Superior temporal gyrus (tissue), 1 donor: ENCODE measurements at regions not wholly inside any gene's neighbourhood (a gene's known extent, or its start where the extent isn't known, plus 50 kb on each side); places are given as distances from the start of the nearest gene placed in this dataset.
"Not testable (repeated sequence)": the region's sequence is repeated elsewhere in the genome, so short reads cannot be mapped to it uniquely, and the experiment has no call there.

Source experiments
- DNase-seq: peaks from one replicate; pipeline ENCODE4 v3.0.0-alpha.2; 2016; ENCODE audit errors: extremely low spot score

DNA sequence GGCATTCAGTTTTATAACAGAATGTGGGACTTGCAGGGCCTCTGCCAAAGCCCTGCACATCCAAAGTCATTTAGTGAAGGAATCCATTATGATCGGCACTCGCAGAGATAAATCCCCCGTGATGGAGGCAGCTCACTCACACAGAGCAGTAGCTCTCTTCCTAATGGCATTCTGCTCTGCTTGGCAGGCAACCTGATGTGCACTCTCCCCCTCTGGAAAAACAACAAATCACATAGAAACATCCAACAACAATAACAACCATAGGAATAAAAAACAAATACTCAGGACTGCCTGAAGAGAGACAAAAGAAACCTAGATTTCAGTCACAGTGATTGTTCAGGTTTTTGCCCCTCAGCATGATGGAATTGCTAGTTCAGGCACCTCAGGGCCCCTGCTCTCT, 59.7 kb downstream of the NAA11 start:
- no peak for DNase-seq

GRCh38 chr4:79259242-79259641, 66.6 kb downstream of the NAA11 start:
- no peak for DNase-seq

- no peak for DNase-seq
Measured at GRCh38 chr4:79258614-79259176, 67.2 kb downstream of the NAA11 start.

DNA sequence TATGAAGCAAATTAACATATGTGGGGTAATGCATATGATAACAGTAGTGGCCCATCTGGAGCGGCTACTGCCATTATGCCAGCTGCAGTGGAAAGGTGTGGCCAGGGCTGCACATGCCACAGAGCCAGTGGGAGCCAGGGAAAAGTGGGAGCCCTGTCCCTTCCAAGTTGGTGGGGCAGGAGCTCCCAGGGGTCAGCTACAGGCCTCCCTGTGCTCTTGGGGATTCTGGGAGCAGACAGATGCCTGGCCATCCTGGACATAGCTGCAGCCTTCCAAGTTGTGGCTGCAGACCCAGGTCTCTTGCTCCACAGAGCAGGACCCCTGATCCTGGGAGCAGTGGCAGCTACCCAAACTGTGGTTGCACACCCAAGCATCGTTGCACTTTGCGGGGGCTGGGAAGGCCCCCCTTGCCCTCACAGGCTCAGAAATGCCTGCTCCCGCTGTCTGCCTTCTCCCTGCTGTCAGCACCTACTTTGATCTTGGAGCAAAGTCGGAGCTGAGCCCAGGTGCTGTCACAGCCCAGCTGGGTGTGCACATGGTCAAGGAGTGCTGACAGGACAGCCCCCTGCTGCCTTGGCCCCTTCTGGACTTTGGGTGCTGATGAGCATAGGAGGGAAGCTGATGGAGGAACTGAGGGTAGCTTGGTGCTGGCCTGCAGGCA, 67.8 kb downstream of the NAA11 start:
- DNase-seq: no peak

DNA sequence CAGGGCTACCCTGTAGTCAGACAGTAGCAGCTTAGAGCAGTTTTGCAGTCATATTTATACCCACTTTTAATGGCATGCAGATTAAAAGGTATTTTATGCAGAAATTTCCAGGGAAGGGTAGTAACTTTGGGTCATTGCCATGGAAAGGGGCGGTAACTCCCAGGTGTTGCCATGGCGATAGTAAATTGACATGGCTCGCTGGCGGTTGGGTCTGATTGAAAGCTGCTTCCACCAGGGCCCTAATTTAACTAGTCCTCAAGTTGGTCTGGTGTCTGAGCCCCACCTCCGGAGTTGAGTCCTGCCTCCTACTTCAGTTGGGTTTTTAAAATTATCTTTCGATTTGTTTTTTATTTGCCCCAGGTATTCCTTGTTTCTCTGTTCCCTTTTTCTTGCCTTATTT, 70.1 kb downstream of the NAA11 start:
- DNase-seq: no peak

DNA sequence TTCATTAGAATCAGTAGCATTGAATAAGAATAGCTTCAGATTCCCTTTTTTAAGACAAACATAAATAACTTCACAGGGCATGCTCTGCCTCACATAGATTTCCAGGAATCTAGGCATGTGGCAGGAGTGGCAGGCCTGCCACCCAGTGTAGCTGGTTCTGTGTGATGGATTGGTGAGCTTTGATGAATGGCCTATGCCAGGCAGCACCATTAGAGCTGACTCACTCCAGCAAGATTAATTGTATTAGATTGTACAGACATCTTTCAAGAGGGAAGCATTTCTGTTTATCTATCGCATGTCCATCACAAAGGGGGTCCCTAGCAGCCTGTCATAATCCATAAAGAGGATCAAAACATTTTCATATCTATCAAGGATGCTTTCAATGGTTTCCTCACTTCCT, 71.9 kb downstream of the NAA11 start:
- no peak for DNase-seq

DNA sequence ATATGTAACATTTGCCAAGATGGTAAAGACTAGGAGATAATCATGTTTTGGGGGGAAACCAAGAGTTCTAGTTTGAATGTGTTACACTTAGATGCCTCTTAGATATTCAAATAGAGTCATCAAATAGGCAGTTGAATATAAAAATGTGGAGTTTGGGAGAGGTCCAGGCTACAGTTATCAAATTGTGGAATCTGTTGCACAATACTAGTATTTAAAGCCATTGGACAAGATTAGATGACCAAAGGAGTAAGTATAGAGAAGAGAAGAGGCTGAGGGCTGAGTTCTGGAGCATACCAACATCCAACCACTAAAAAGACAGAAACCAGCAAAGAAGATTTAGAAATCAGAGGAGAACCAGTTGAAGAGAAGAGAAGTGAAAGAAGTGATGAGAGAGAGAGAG, 72.7 kb downstream of the NAA11 start:
- DNase-seq: no peak

GRCh38 chr4:79250887-79251286, 75.0 kb downstream of the NAA11 start:
- DNase-seq: no peak

DNA sequence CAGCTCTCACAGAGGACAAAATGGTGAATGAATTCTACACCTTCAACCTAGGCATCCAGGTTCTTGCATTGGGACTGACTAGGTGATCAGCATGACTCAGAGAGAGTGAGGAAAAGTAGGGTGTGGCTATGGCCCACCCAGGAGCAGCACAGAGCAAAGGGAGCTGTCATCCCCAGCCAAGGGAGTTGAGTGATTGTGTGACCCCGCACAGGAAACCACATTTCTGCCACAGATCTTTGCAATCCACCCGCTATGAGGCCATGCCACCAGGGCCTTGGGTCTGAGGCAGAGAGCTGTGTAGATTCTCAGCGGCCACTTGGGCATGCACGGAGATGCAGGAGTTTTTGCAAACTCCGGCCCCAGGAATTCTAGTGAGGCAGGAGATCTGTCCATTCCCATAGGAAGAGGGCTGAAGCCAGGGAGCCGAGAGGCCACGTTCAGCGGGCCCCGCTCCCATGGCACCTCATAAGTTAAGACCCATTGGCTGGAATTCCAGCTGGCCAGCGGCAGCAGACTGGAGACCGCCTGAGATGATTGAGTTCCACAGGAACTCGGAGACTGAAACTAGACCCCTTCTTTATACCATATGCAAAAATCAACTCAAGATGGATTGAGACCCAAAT, 75.9 kb downstream of the NAA11 start:
- no peak for DNase-seq

GRCh38 chr4:79248610-79249009, 77.3 kb downstream of the NAA11 start:
- DNase-seq: no peak

- no peak for DNase-seq
Measured at GRCh38 chr4:79247695-79248394, 78.0 kb downstream of the NAA11 start.

DNA sequence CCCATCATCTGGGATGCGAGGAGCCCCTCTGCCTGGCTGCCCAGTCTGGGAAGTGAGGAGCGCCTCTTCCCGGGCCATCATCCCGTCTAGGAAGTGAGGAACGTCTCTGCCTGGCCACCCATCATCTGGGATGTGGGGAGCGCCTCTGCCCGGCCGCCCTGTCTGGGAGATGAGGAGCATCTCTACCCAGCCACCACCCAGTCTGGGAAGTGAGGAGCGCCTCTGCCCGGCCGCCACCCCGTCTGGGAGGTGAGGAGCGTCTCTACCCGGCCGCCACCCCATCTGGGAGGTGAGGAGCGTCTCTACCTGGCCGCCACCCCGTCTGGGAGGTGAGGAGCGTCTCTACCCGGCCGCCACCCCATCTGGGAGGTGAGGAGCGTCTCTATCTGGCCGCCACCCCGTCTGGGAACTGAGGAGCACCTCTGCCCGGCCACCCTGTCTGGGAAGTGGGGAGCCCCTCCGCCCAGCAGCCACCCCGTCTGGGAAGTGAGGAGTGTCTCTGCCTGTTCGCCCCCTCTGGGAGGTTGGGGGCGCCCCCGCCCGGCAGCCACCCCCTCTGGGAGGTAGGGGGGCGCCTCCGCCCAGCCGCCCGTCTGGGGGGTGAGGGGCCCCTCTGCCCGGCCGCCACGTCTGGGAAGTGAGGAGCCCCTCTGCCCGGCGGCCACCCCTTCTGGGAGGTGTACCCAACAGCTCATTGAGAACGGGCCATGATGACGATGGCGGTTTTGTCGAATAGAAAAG, 80.5 kb downstream of the NAA11 start:
- DNase-seq: not testable (repeated sequence)

- DNase-seq: no peak
Measured at GRCh38 chr4:79241846-79242245, 84.0 kb downstream of the NAA11 start.

DNA sequence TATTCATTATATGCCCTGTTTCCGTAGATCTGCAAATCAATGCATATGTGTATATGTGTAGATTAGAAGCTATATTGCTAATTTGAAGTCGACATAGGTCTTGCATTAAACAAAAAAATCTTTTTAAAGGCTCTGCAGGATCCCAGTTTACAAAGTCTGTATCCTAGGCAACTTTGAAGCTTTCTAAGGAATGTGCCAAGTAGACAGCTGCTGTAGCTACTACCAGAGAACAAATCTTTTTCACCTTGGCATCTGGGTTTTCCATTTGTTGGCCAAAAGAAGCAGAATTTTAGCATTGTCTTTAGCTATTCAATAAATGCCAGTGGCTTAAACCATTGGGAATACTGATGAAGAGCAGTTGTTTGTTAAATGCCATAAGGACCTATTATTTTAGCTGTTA, 88.0 kb downstream of the NAA11 start:
- DNase-seq: peak; percentile 61

- no peak for DNase-seq
Measured at GRCh38 chr4:79236785-79237184, 89.1 kb downstream of the NAA11 start.

DNA sequence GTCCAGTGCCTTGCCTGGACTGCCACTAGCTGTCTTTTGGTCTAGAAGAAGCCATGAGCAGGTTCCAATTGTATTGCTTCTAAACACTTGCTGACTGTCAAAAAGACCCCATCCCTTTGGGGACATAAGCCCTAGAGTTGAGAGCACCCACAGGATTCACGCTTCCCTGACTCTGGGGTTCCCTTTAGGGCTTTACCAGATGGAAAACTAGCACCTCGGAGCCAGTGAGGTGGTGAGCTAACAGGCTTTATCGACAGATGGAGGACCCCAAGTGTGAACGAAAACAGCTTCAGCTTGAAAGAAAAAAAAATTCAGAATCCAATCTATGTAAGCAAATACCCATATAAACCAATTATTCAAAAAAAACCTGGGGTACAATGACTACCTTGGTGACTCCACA, 90.8 kb downstream of the NAA11 start:
- DNase-seq: no peak

DNA sequence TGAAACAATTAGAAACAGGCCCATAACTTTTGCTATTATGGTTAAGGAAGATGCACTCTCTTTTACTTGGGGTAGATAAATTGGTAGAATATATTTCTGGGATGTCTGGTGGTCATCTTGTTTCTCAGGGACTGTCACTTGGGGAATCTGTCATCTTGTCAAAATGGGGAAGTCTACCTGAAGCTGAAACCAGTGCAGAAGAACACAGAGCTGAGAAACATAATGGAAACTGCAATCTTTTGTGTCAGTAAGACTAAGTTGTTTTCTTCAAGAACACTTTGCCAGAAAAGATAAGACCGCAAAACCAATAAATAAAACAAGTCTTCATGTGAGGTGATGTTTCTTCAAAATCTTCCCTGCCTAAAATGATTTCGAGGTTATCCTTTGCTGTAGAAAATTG, 92.0 kb downstream of the NAA11 start:
- no peak for DNase-seq

GRCh38 chr4:79232540-79232939, 93.3 kb downstream of the NAA11 start:
- DNase-seq: no peak

DNA sequence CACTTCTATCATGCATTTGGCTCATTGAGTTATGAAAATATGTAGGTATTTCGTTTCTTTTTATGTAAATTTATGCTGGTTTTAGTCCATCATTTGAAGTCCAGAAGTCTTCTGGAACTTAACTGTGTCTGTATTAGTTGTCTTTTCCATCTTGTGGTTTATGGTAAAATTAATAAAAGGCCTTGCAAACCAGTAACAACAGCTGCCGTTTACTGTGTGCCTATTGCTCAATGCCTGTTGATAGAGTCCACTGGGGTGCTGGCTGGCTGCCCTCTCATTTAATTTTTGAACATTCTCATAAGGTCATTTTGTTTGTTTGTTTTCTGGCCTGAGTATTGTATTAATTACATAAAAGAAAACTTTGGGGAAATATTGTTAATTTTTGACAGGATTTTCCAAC, 98.0 kb downstream of the NAA11 start:
- no peak for DNase-seq

DNA sequence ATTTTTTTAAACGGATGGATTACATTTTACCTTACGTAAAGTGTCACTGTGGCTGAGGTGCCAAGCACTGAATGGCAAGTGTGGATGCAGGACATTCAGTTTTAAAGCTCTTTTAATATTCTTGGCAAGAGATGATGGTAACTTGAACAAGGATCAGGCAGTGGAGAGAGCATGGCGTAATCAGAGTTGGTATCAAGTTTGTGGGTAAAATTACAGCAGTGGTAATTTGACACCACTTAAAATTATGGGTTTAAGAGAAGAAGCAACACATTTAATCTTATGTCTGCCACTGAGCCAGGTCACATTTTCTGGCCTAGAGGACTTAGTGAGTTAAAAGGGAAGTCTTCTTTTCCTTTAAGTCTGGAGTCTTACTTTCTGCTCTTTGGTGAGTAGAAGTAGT, 100.5 kb downstream of the NAA11 start:
- DNase-seq: no peak

DNA sequence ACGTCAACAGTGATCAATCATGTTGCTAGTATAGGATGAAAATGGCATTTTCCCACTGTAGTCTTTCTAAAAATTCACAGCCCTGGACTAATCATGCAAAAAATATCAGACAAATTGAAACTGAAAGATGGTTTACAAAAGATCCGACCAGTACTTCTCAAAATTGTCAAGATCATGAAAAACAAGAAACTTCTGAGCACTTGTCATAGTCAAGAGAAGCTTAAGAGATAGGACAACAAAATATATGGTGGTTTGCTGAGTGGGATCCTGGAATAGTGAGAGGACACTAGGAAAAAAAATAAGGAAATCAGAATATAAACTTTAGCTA, 101.1 kb downstream of the NAA11 start:
- no peak for DNase-seq

GRCh38 chr4:79223993-79224776, 101.7 kb downstream of the NAA11 start:
- no peak for DNase-seq
